ENCODE measurements at regions not wholly inside any gene's neighbourhood (a gene's known extent, or its start where the extent isn't known, plus 50 kb on each side); places are given as distances from the start of the nearest gene placed in this dataset.
"Not testable (repeated sequence)": the region's sequence is repeated elsewhere in the genome, so short reads cannot be mapped to it uniquely, and the experiment has no call there.

DNA sequence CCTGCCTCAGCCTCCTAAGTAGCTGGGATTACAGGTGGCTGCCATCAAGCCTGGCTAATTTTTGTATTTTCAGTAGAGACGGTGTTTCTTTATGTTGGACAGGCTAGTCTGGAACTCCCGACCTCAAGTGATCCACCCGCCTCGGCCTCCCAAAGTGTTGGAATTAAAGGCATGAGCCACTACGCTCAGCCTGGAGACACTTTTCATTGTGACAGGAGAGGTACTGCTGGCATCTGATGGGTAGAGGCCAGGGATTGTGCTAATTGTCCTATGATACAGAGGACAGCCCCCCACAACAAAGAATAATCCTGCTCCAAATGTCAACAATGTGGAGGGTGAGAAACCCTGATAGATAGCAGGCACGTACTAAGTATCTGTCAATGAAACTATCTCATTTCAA lies 91.3 kb upstream of the SLC25A48 start:
- intact Hi-C loops (cut with micrococcal nuclease): no loop called here
- TF ChIP-seq, protein P1, sequence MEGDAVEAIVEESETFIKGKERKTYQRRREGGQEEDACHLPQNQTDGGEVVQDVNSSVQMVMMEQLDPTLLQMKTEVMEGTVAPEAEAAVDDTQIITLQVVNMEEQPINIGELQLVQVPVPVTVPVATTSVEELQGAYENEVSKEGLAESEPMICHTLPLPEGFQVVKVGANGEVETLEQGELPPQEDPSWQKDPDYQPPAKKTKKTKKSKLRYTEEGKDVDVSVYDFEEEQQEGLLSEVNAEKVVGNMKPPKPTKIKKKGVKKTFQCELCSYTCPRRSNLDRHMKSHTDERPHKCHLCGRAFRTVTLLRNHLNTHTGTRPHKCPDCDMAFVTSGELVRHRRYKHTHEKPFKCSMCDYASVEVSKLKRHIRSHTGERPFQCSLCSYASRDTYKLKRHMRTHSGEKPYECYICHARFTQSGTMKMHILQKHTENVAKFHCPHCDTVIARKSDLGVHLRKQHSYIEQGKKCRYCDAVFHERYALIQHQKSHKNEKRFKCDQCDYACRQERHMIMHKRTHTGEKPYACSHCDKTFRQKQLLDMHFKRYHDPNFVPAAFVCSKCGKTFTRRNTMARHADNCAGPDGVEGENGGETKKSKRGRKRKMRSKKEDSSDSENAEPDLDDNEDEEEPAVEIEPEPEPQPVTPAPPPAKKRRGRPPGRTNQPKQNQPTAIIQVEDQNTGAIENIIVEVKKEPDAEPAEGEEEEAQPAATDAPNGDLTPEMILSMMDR (IDR thresholded peaks at IDR 0.05; ENCODE audit: unreplicated experiment): no peak
- ChIA-PET CTCF (interaction anchor here (0.5 to 6.1 kb wide), 5 partner anchors 14 to 182 kb away, joined by 3 to 38 read pairs (median 3); no protein-coding TSS in a partner anchor), POLR2A (no interaction called here)
- Mint-ChIP-seq H3K27me3 (ENCODE audit: insufficient read depth, unreplicated experiment) (no peaks in the 10 kb centered on the region), H3K9me3 (ENCODE audit: unreplicated experiment) (peaks cover 16% of the 10 kb centered on the region), H3K36me3 (ENCODE audit: insufficient read depth, unreplicated experiment) (no peaks in the 10 kb centered on the region), H3K4me1 (ENCODE audit: insufficient read depth, unreplicated experiment) (no peaks in the 10 kb centered on the region), H3K4me3 (ENCODE audit: unreplicated experiment) (no peak overlapping the region), H3K27ac (ENCODE audit: low read depth, unreplicated experiment) (no peak overlapping the region)
- DNase-seq (ENCODE audit: unreplicated experiment): no peak
- no TSS peak for BruUV-seq (replicated peaks)

DNA sequence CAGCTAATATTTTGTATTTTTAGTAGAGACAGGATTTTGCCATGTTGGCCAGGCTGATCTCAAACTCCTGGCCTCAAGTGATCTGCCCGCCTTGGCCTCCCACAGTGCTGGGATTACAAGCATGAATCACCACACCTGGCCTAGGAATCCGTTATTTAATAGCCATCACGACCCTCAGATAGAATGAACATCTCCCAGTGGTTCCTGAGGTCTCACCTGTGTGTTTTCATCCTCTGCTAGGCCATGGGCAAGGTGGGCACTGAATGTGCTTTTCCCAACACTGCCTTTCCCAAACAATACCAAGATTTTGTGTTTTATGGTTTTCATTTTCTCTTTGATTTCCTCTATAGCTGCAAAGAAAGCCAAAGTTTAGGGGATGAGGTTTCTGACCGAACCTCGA lies 92.2 kb upstream of the SLC25A48 start:
- CTCF ChIA-PET: interaction anchor here (0.7 to 6.1 kb wide), 6 partner anchors 14 to 356 kb away, joined by 3 to 38 read pairs (median 4); no protein-coding TSS in a partner anchor
- H3K27ac Mint-ChIP-seq (ENCODE audit: low read depth, unreplicated experiment); DNase-seq (ENCODE audit: unreplicated experiment); H3K36me3 Mint-ChIP-seq (ENCODE audit: insufficient read depth, unreplicated experiment); H3K27me3 Mint-ChIP-seq (ENCODE audit: insufficient read depth, unreplicated experiment); intact Hi-C loops (cut with micrococcal nuclease); H3K4me3 Mint-ChIP-seq (ENCODE audit: unreplicated experiment); H3K4me1 Mint-ChIP-seq (ENCODE audit: insufficient read depth, unreplicated experiment); BruUV-seq (replicated peaks): not testable (repeated sequence)
- POLR2A ChIA-PET: interaction anchor here (1.1 kb wide), 1 partner anchor 78 kb away, joined by 4 read pairs; no protein-coding TSS in a partner anchor
- peaks cover 16% of the 10 kb centered on the region for H3K9me3 Mint-ChIP-seq (ENCODE audit: unreplicated experiment)

DNA sequence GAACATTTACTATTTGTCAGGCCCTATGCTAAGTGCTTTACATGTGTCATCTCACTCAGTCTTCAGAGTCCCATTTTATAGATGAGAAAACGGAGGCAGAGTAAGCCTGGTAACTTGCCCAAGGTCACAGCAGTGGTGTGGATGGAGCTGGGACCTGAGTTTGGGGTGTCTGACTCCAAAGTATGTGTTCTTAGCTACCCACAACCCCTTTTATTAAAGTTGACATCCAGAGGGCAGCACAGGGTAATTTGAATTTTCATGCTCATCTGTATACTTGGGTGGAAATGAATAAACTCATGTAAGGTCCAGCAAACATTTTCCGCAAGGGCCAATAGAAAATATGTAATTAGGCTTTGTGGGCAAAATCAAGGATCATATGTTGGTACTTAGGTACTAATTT lies 93.4 kb upstream of the SLC25A48 start:
- Mint-ChIP-seq H3K27me3 (ENCODE audit: insufficient read depth, unreplicated experiment) (peaks cover 15% of the 10 kb centered on the region), H3K9me3 (ENCODE audit: unreplicated experiment) (peaks cover 6% of the 10 kb centered on the region), H3K4me3 (ENCODE audit: unreplicated experiment) (no peak overlapping the region), H3K27ac (ENCODE audit: low read depth, unreplicated experiment) (no peak overlapping the region), H3K36me3 (ENCODE audit: insufficient read depth, unreplicated experiment) (no peaks in the 10 kb centered on the region), H3K4me1 (ENCODE audit: insufficient read depth, unreplicated experiment) (peaks cover 4% of the 10 kb centered on the region)
- ChIA-PET POLR2A (interaction anchor here (0.6 to 1.1 kb wide), 3 partner anchors 72 to 134 kb away, joined by 3 to 4 read pairs (median 3); no protein-coding TSS in a partner anchor), CTCF (interaction anchor here (0.7 to 6.1 kb wide), 14 partner anchors 10 to 280 kb away, joined by 3 to 38 read pairs (median 5); no protein-coding TSS in a partner anchor)
- no peak for DNase-seq (ENCODE audit: unreplicated experiment)
- intact Hi-C loops (cut with micrococcal nuclease): loop anchor here (1.0 kb wide), 1 partner anchor 89 kb away; no protein-coding TSS in a partner anchor
- TF ChIP-seq, protein P1 (IDR thresholded peaks at IDR 0.05; ENCODE audit: unreplicated experiment): no peak
- BruUV-seq (replicated peaks): no TSS peak

DNA sequence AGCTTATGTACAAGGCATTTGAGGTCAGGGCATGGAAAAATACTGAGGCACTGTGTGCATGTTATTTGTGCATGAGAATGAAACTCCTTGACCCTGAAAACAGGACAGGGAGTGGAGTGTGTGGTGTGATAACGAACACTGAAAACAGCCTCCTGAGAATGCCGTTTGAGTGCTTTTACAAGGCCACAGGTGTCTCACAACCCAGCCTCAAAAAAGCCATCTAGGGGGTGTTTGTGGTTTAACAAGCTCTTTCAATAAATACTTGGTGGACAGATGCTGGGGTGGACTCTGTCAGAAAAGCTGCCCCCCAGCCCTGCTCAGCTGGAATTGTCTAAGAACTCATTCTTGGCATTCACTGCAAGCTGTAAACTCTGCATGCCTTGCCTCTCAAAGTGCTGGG lies 94.0 kb upstream of the SLC25A48 start:
- Mint-ChIP-seq H3K36me3 (ENCODE audit: insufficient read depth, unreplicated experiment) (no peaks in the 10 kb centered on the region), H3K4me3 (ENCODE audit: unreplicated experiment) (no peak overlapping the region), H3K9me3 (ENCODE audit: unreplicated experiment) (peaks cover under 1% of the 10 kb centered on the region), H3K27ac (ENCODE audit: low read depth, unreplicated experiment) (no peak overlapping the region), H3K4me1 (ENCODE audit: insufficient read depth, unreplicated experiment) (peaks cover 5% of the 10 kb centered on the region), H3K27me3 (ENCODE audit: insufficient read depth, unreplicated experiment) (peaks cover 20% of the 10 kb centered on the region)
- no TSS peak for BruUV-seq (replicated peaks)
- intact Hi-C loops (cut with micrococcal nuclease): no loop called here
- ChIA-PET POLR2A (interaction anchor here (0.7 to 1.4 kb wide), 4 partner anchors 11 to 181 kb away, joined by 3 to 9 read pairs (median 4); no protein-coding TSS in a partner anchor), CTCF (interaction anchor here (0.7 to 6.1 kb wide), 14 partner anchors 9 to 279 kb away, joined by 3 to 38 read pairs (median 5); no protein-coding TSS in a partner anchor)
- no peak for DNase-seq (ENCODE audit: unreplicated experiment)
- TF ChIP-seq, protein P1 (IDR thresholded peaks at IDR 0.05; ENCODE audit: unreplicated experiment): no peak
